HG02642 (cell line): ENCODE measurements at regions not wholly inside any gene's neighbourhood (a gene's known extent, or its start where the extent isn't known, plus 50 kb on each side); places are given as distances from the start of the nearest gene placed in this dataset.

Source experiments
- ATAC-seq: cut with Tn5 transposase; IDR thresholded peaks from one replicate; pipeline ENCODE4 v1.9.1; 2021; ENCODE audit warnings: mild to moderate bottlenecking; ENCODE audit not compliant: unreplicated experiment, poor library complexity

GRCh38 chr2:6728156-6728555, 137.6 kb downstream of the CMPK2 start:
- no peak for ATAC-seq

GRCh38 chr2:6730003-6730402, 135.7 kb downstream of the CMPK2 start:
- ATAC-seq: no peak

- no peak for ATAC-seq
These were observed 134.8 kb downstream of the CMPK2 start for GRCh38 chr2:6730649-6731532.

GRCh38 chr2:6739547-6739946, 126.2 kb downstream of the CMPK2 start:
- ATAC-seq: no peak

- ATAC-seq: no peak
These were observed 124.5 kb downstream of the CMPK2 start for GRCh38 chr2:6741229-6741628.

GRCh38 chr2:6744038-6744437, 121.7 kb downstream of the CMPK2 start:
- no peak for ATAC-seq

- no peak for ATAC-seq
These were observed 118.3 kb downstream of the CMPK2 start for GRCh38 chr2:6747433-6747832.

- ATAC-seq: no peak
These were observed 117.2 kb downstream of the CMPK2 start for GRCh38 chr2:6748406-6749067.

GRCh38 chr2:6749962-6750361, 115.7 kb downstream of the CMPK2 start:
- no peak for ATAC-seq

- no peak for ATAC-seq
These were observed 115.1 kb downstream of the CMPK2 start for GRCh38 chr2:6750411-6751158.

GRCh38 chr2:6754419-6754818, 111.3 kb downstream of the CMPK2 start:
- no peak for ATAC-seq

GRCh38 chr2:6755456-6755855, 110.3 kb downstream of the CMPK2 start:
- no peak for ATAC-seq

- no peak for ATAC-seq
These were observed 108.5 kb downstream of the CMPK2 start for GRCh38 chr2:6757215-6757614.

GRCh38 chr2:6759689-6760088, 106.0 kb downstream of the CMPK2 start:
- ATAC-seq: no peak

- no peak for ATAC-seq
These were observed 105.6 kb downstream of the CMPK2 start for GRCh38 chr2:6760132-6760531.

GRCh38 chr2:6764968-6765723, 100.6 kb downstream of the CMPK2 start:
- no peak for ATAC-seq

GRCh38 chr2:6769346-6769745, 96.4 kb downstream of the CMPK2 start:
- ATAC-seq: no peak

- ATAC-seq: no peak
These were observed 95.7 kb downstream of the CMPK2 start for GRCh38 chr2:6770006-6770405.

GRCh38 chr2:6771634-6772611, 93.8 kb downstream of the CMPK2 start:
- ATAC-seq: no peak
